ENCODE measurements at regions not wholly inside any gene's neighbourhood (a gene's known extent, or its start where the extent isn't known, plus 50 kb on each side); places are given as distances from the start of the nearest gene placed in this dataset.

- no peak for DNase-seq
Measured at GRCh38 chr13:70662231-70662940, 554.1 kb upstream of the KLHL1 start.

- no peak for DNase-seq
Measured at GRCh38 chr13:70644052-70644451, 535.8 kb upstream of the KLHL1 start.

DNA sequence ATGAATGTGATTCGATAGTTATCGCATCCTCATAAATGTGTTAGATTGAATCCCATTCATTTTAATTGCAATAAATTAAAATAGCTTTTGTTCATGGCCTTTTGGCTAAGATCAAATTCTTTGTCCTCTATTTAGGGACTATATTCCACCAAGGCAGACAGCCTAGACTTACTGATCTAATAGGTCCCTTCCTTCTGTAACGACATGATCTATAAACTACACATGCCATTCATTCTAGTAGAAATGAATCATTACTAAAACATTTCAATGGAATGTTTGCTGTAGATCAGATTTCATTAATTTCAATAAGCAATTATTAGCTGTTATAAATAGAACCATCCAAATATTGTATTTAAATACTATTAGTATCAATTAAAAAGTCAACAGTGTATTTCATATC lies 526.6 kb upstream of the KLHL1 start:
- no peak for DNase-seq

- no peak for DNase-seq
Measured at GRCh38 chr13:70630247-70630646, 522.0 kb upstream of the KLHL1 start.

DNA sequence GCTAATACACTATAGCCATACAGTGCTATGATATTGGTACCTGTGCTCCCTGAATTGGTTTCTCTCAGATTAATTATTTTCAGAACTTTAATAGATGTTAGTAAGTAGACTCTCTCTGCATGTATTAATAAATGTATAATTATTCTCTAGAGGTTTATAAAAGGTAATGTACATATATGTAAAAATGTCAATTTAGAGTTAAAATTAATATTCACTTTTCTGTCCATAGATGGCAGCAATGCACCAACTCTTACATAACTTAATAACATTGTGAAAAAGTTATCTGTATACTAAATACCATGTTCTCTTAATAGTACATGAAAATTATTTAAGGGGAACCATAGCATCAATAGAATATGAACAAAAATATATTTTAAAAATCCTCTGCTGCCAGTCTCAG lies 515.0 kb upstream of the KLHL1 start:
- peak; percentile 3 for DNase-seq

DNA sequence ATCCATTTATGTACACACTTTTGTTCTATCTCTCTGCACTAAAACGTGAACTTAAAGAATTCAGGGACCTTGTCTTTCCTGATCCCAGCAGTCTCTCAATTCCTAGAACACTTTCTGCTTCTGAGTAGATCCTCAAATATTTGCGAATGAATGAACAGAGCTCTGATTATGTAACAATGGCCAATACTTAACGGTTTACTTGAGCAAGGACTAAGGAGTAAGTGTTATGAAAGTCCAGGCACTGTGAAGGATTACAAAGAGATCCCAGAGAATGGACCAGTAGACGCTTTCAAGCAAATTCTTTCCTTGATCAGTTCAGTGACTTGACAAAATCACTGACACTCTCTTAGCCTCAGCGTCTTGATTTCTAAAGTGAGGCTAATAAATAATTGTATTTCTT lies 514.5 kb upstream of the KLHL1 start:
- DNase-seq: no peak

DNA sequence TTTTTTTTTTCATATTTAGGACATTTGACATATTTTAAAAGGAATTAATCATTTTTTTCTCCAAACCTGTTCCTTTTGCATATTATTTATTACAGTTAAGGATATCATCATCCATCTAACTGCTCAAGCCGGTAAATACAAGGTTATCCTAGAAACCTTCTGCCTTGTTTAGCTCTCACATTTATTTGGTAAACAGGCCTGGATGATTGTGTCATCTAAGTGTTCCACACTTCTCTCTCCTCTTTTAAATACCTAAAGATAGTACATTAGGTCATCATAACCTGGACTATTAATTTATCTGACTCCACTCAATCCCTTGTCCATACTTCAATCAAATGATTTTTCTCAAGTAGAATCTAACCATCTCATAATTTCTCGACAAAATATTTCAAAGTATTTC lies 511.7 kb upstream of the KLHL1 start:
- DNase-seq: no peak

DNA sequence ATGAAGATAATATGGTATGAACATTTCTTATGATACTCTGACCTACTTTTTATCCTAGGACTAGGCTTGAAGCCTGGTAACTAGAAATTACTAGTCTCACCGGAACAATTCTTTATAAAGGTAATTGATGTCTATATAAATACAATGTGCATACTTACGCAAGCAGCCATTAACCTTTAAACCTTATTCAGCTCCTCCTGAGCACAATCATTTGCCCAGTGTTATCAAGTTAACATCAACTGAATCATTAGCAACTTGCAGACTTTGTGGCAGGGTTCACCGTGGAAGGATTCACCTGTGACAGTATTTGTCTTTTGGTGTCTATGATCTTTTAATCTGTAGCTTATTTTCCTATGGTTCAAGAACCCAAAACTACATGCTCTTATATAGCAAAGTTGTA lies 508.6 kb upstream of the KLHL1 start:
- no peak for DNase-seq

GRCh38 chr13:70613295-70613694 lies 505.0 kb upstream of the KLHL1 start:
- no peak for DNase-seq

DNA sequence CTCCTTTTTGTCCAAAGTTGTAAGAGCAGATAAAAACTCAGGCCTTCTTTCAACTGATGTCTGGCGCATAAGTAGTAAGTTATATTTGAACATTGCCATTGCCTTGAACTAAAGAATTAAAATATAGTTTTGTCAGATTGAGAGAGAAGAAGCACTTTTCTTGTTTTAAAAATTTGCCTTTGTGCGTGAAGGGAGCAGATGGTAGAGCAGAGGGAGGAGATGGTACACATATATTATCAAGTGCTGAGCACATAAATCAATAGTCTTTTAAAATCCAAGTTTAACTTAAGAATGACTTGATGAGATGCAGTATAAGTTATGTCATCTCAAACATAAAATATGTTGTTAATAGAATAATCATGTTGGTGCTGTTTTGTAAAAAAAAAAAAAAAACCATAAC lies 504.6 kb upstream of the KLHL1 start:
- DNase-seq: no peak

DNA sequence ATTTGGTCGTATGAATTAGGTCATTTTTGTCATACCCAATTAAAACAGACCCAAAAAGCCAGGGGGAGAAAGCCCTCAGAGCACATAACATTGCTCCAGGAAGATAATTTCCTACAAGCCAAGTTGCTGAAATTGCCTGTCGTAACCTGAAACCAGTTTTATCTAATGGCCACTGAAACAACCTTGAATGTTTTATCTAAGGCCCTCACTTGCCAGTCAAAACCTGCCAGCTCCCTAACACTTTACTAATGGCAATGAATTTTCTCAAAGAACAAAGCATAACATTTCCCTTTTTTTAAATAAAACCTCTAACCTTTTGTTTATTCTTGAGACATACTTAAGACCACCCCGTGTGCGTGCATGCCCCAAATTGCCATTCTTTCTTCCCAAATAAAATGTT lies 496.2 kb upstream of the KLHL1 start:
- no peak for DNase-seq

DNA sequence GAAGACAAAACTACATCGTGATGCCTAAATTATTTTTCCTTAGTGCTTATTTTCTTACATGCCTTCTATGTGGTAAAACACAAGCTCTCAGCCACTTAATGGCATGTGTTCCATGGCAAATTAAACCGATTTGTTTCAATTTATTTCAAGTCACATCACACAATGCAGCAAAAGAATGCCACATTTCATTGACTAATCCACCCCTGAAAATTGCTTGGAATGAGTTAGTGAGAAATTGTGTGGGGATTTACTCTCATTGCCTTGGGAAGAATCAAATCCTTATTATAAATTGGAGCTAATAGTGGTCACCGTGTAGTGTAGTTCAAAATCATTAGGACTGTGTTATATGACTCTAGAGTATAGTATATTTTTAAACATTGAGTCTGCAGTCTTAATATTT lies 485.5 kb upstream of the KLHL1 start:
- no peak for DNase-seq

- no peak for DNase-seq
Measured at GRCh38 chr13:70585109-70585508, 476.9 kb upstream of the KLHL1 start.

DNA sequence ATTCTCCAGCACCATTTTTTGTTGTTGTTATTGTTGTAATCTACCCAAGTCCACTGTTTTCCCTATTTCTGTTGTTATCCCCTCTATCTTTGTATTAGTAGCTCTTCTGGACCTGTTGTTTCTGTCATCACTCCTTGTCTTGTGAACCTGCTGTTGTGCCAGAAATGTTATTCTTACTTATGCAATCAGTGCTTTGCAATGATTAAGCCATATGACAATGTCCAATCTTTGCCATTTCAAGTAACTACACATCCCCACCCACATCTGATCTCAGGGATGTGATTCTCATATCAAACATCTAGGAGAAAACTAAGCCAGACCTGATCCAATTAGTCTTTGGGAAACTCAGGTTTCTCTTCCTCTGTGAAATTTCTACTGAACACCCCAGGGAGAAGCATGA lies 472.6 kb upstream of the KLHL1 start:
- no peak for DNase-seq

DNA sequence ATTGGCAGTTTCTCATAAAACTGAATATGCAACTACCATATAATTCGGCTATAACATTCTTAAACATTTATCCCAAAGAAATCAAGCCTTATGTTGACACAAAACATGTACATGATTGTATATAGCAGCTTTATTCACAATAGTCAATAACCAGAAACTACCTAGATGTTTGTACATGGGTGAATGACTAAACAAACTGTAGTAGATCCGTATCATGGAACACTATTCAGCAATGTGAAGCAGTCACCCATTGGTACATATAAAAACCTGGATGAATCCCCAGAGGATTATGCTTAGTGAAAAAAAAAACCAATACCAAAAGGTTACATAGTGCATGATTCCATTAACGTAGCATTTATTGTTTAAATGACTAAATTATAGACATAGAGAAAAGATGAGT lies 471.7 kb upstream of the KLHL1 start:
- no peak for DNase-seq

DNA sequence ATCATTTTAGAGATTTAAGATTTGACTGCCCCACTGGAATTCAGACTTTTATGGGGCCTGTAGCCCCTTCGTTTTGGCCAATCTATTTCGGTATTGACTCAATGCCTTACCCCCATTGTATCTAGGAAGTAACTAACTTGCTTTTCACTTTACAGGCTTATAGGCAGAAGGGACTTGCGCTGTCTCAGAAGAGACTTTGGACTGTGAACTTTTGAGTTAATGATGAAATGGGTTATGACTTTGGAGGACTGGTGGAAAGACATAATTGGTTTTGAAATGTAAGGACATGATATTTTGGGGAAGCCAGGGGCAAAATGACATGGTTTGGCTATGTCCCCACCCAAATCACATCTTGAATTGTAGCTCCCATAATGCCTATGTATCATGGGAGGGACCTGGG lies 463.0 kb upstream of the KLHL1 start:
- DNase-seq: no peak

DNA sequence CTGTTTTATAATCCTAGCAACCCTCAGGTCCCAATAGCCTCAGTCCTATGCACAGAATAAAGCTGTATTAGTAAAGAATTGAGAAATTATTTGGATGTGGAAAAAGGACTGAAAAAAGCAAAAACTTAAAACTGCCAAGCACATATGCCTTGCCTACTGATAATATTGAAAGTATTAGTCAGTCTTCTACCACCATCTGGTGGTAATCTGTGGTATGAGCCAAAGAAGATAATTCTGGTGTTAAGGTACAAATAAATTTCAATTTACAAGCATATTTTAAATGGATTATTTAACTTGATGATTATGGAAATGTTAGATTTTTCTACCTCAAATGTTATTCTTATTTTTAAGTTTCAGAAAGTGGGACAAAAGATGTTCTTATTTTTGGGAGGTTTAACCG lies 460.3 kb upstream of the KLHL1 start:
- DNase-seq: peak; percentile 29 to 36

- DNase-seq: no peak
Measured at GRCh38 chr13:70544706-70545105, 436.5 kb upstream of the KLHL1 start.

GRCh38 chr13:70541451-70541850 lies 433.2 kb upstream of the KLHL1 start:
- no peak for DNase-seq

- DNase-seq: no peak
Measured at GRCh38 chr13:70534466-70534865, 426.2 kb upstream of the KLHL1 start.

DNA sequence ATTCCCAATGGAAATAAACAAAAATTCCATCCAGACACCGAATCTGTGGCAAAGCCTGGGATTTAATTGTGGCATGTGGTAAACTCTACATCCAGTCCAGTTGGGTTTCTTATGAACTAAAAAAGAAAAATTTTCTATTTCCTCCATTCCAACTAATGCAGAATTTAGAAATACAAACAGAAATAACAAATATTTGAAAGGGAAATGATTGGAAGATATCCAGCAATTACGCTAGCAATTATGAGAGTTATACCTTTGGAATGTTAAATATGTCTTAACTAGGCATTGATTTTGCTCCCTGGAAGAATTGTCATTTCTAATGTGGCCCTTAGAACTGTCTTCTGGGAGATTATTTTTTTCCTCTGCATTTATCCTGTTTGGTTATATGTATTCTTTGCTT lies 421.4 kb upstream of the KLHL1 start:
- no peak for DNase-seq

- DNase-seq: no peak
Measured at GRCh38 chr13:70527599-70527998, 419.3 kb upstream of the KLHL1 start.

DNA sequence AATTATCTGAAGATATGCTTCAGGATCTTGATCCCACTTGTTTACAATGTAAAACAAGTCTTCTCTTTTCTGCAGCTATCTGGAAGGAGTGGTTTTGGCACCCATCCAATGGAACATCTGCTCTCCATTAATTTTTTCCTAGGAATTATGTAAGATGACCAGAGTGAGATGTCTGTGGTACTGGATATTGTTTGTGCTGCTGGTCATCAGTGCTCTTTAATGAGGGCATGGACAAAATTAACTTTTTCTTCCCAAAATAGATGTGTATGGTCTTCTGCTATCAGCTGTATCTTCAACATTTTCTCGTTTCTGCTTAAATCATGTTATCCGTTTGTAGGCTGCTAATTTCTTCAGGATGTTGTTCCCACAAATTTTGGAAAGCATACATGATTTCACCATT lies 415.4 kb upstream of the KLHL1 start:
- DNase-seq: no peak

GRCh38 chr13:70520275-70521036 lies 412.2 kb upstream of the KLHL1 start:
- no peak for DNase-seq

Data from right lung (tissue), 2 donors.